ENCODE measurements at regions not wholly inside any gene's neighbourhood (a gene's known extent, or its start where the extent isn't known, plus 50 kb on each side); places are given as distances from the start of the nearest gene placed in this dataset.

DNA sequence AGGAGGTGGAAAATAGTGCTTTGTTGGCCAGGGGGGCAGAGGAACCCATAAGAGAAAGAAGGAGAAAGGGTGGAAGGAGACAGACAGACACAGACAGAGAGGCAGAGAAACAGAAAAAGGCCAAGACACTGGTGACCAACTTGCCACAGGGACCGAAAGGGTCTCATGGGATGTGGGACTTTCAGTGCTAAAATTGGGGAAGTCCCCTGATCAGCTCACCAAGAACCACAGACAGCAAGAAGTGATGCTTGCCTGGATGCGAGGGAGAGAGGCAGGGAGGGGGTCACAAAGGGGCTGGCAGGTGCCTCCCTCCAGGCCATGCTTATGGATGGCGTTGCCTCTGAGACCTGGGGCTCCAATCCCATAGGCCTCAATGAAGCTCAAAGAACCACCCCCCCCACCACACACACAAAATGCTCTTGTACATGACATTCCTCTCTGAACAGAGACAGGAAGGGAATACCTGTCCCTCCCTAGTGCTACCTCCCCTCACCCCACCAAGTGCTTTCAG is 413.4 kb downstream of the MN1 start:
- TF ChIP-seq POLR2A (IDR thresholded peaks at IDR 0.05) (no peak), POLR2AphosphoS5 (IDR thresholded peaks at IDR 0.05) (no peak), EP300 (IDR thresholded peaks at IDR 0.05) (no peak)
- TF ChIP-seq, protein P1, sequence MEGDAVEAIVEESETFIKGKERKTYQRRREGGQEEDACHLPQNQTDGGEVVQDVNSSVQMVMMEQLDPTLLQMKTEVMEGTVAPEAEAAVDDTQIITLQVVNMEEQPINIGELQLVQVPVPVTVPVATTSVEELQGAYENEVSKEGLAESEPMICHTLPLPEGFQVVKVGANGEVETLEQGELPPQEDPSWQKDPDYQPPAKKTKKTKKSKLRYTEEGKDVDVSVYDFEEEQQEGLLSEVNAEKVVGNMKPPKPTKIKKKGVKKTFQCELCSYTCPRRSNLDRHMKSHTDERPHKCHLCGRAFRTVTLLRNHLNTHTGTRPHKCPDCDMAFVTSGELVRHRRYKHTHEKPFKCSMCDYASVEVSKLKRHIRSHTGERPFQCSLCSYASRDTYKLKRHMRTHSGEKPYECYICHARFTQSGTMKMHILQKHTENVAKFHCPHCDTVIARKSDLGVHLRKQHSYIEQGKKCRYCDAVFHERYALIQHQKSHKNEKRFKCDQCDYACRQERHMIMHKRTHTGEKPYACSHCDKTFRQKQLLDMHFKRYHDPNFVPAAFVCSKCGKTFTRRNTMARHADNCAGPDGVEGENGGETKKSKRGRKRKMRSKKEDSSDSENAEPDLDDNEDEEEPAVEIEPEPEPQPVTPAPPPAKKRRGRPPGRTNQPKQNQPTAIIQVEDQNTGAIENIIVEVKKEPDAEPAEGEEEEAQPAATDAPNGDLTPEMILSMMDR (IDR thresholded peaks at IDR 0.05) = no peak

All from stomach (tissue), 4 donors.